MG63 (cell line): ENCODE measurements at regions not wholly inside any gene's neighbourhood (a gene's known extent, or its start where the extent isn't known, plus 50 kb on each side); places are given as distances from the start of the nearest gene placed in this dataset.

Experiments used
- DNase-seq: peaks from one replicate; pipeline ENCODE4 v3.0.0-alpha.2; 2020
- H3K27me3 ChIP-seq: fragments of 250-450 bp; sonication (Bioruptor Pico); 2 replicates; pipeline ENCODE4 v1.5.1; 2020; ENCODE audit warnings: mild to moderate bottlenecking, moderate library complexity
- H3K36me3 ChIP-seq: fragments of 250-450 bp; sonication (Bioruptor Pico); 2 replicates; pipeline ENCODE4 v1.5.1; 2020; ENCODE audit warnings: mild to moderate bottlenecking, moderate library complexity
- H3K4me3 ChIP-seq: fragments of 250-450 bp; sonication (Bioruptor Pico); 2 replicates; pipeline ENCODE4 v1.5.1; 2020; ENCODE audit warnings: mild to moderate bottlenecking, moderate library complexity
- H3K9me3 ChIP-seq: fragments of 250-450 bp; sonication (Bioruptor Pico); 2 replicates; pipeline ENCODE4 v1.5.1; 2020; ENCODE audit warnings: mild to moderate bottlenecking, moderate library complexity

GRCh38 chr10:52706332-52707070 lies 66.1 kb downstream of the MBL2 start:
- peaks cover 2% of the 10 kb centered on the region for H3K9me3 ChIP-seq
- no peak overlapping the region for H3K4me3 ChIP-seq
- DNase-seq = peak; percentile 81
- H3K36me3 ChIP-seq = no peaks in the 10 kb centered on the region
- H3K27me3 ChIP-seq = no peaks in the 10 kb centered on the region
